GM23338 (cell line): ENCODE measurements at regions not wholly inside any gene's neighbourhood (a gene's known extent, or its start where the extent isn't known, plus 50 kb on each side); places are given as distances from the start of the nearest gene placed in this dataset.

Experiments used
- ATAC-seq: fragments of 200-7000 bp; cut with Tn5 transposase; 3 replicates; pipeline ENCODE4 v1.9.1; 2020
- DNase-seq: peaks from one replicate; pipeline ENCODE4 v3.0.0-alpha.2; 2015; ENCODE audit warnings: low spot score
- H2AFZ ChIP-seq: fragments of 200-600 bp; sonication (generic); 2 replicates; pipeline ENCODE4 v1.8.0; 2016; ENCODE audit warnings: antibody characterized with exemption, mild to moderate bottlenecking, moderate library complexity
- H3F3A ChIP-seq: fragments of 200-600 bp; sonication (generic); replicated peaks from 2 replicates; pipeline ENCODE4 v1.8.0; 2017; ENCODE audit warnings: antibody characterized with exemption, mixed run types, low read depth
- H3K27ac ChIP-seq: fragments of 200-600 bp; sonication (generic); 2 replicates; pipeline ENCODE4 v1.6.1; 2016; ENCODE audit warnings: low read depth
- H3K27me3 ChIP-seq: fragments of 200-600 bp; sonication (generic); 2 replicates; pipeline ENCODE4 v1.8.0; 2016; ENCODE audit warnings: mild to moderate bottlenecking, mixed run types, moderate library complexity; ENCODE audit not compliant: insufficient read depth
- H3K36me3 ChIP-seq: fragments of 200-600 bp; sonication (generic); 2 replicates; pipeline ENCODE4 v1.8.0; 2016; ENCODE audit warnings: mild to moderate bottlenecking; ENCODE audit not compliant: insufficient read depth
- H3K4me1 ChIP-seq: fragments of 200-600 bp; sonication (generic); 2 replicates; pipeline ENCODE4 v1.8.0; 2016; ENCODE audit warnings: mild to moderate bottlenecking, moderate library complexity; ENCODE audit not compliant: insufficient read depth
- H3K4me2 ChIP-seq: fragments of 200-600 bp; sonication (generic); 2 replicates; pipeline ENCODE4 v1.7.1; 2017; ENCODE audit warnings: mixed run types
- H3K4me3 ChIP-seq: fragments of 200-600 bp; sonication (generic); 2 replicates; pipeline ENCODE4 v1.6.1; 2016; ENCODE audit warnings: mixed run types
- H3K79me2 ChIP-seq: fragments of 200-600 bp; sonication (generic); replicated peaks from 2 replicates; pipeline ENCODE4 v1.8.0; 2017; ENCODE audit warnings: mild to moderate bottlenecking; ENCODE audit not compliant: insufficient read depth
- H3K9me2 ChIP-seq: fragments of 200-600 bp; sonication (generic); 2 replicates; pipeline ENCODE4 v1.8.0; 2017; ENCODE audit not compliant: insufficient read depth
- H4K20me1 ChIP-seq: fragments of 200-600 bp; sonication (generic); replicated peaks from 2 replicates; pipeline ENCODE4 v1.8.0; 2017; ENCODE audit warnings: mild to moderate bottlenecking; ENCODE audit not compliant: insufficient read depth
- H3K27ac Mint-ChIP-seq: 2 replicates; pipeline ENCODE4 v1.8.0; 2020; ENCODE audit warnings: inconsistent platforms, mild to moderate bottlenecking, moderate library complexity, mixed read lengths
- H3K27me3 Mint-ChIP-seq: 3 replicates; pipeline ENCODE4 v1.8.0; 2022; ENCODE audit warnings: low read depth, mild to moderate bottlenecking, moderate library complexity, mixed read lengths, inconsistent platforms; ENCODE audit not compliant: insufficient read depth, poor library complexity
- H3K36me3 Mint-ChIP-seq: 3 replicates; pipeline ENCODE4 v1.8.0; 2021; ENCODE audit warnings: low read depth, mild to moderate bottlenecking, inconsistent platforms, moderate library complexity, mixed read lengths
- H3K4me1 Mint-ChIP-seq: 3 replicates; pipeline ENCODE4 v1.8.0; 2020; ENCODE audit warnings: mild to moderate bottlenecking, inconsistent platforms, mixed read lengths
- H3K4me3 Mint-ChIP-seq: 3 replicates; pipeline ENCODE4 v1.8.0; 2021; ENCODE audit warnings: moderate library complexity, mild to moderate bottlenecking, inconsistent platforms, mixed read lengths
- H3K9me3 Mint-ChIP-seq: 3 replicates; pipeline ENCODE4 v1.8.0; 2020; ENCODE audit warnings: moderate library complexity, mild to moderate bottlenecking, inconsistent platforms, mixed read lengths
- CREB1 ChIP-seq: fragments of 250-450 bp; sonication (Bioruptor Pico); IDR thresholded peaks from 2 replicates; pipeline ENCODE4 v1.5.0; 2020; ENCODE audit warnings: low read depth, mild to moderate bottlenecking, moderate library complexity
- CTCF ChIP-seq, 2 experiments: fragments of 200-600 bp in 1 of 2; sonication (generic) in 1 of 2; conservative IDR thresholded peaks; 2 replicates each; pipeline versions ENCODE4 v1.5.1 to v1.6.1; 2016 to 2017; ENCODE audit warnings: antibody characterized with exemption in 2 of 2, low read depth in 2 of 2, mild to moderate bottlenecking in 2 of 2, moderate library complexity in 1 of 2
- EZH2 ChIP-seq: fragments of 200-600 bp; sonication (generic); IDR thresholded peaks from one replicate; pipeline ENCODE4 v1.8.0; 2017; ENCODE audit warnings: antibody characterized with exemption, mild to moderate bottlenecking, low read depth; ENCODE audit not compliant: unreplicated experiment
- EZH2phosphoT487 ChIP-seq: fragments of 200-600 bp; sonication (generic); IDR thresholded peaks from one replicate; pipeline ENCODE4 v1.8.1; 2018; ENCODE audit warnings: antibody characterized with exemption; ENCODE audit not compliant: unreplicated experiment
- JUNB ChIP-seq: IDR thresholded peaks from one replicate; pipeline ENCODE4 v1.6.1; 2016; ENCODE audit warnings: antibody characterized with exemption; ENCODE audit not compliant: unreplicated experiment
- NANOG ChIP-seq: IDR thresholded peaks from 2 replicates; pipeline ENCODE4 v1.6.1; 2016; ENCODE audit warnings: antibody characterized with exemption, borderline replicate concordance
- STAT1 ChIP-seq: IDR thresholded peaks from one replicate; pipeline ENCODE4 v1.6.1; 2016; ENCODE audit warnings: antibody characterized with exemption; ENCODE audit not compliant: unreplicated experiment
- ZNF114 ChIP-seq: fragments of 250-450 bp; sonication (Bioruptor Pico); IDR thresholded peaks from 2 replicates; pipeline ENCODE4 v1.5.0; 2020; ENCODE audit warnings: mild to moderate bottlenecking, moderate library complexity
- ZNF331 ChIP-seq: fragments of 250-450 bp; sonication (Bioruptor Pico); IDR thresholded peaks from 2 replicates; pipeline ENCODE4 v1.5.0; 2020; ENCODE audit warnings: low read depth, mild to moderate bottlenecking, moderate library complexity
- ZNF462 ChIP-seq: fragments of 250-450 bp; sonication (Bioruptor Pico); IDR thresholded peaks from 2 replicates; pipeline ENCODE4 v1.5.0; 2020; ENCODE audit warnings: mild to moderate bottlenecking, moderate library complexity

GRCh38 chr1:93775224-93775623, 93.6 kb upstream of the BCAR3 start (continued):
- TF ChIP-seq ZNF462 (CRISPR knock-in tag) = no peak
- no peak for TF ChIP-seq CTCF (conservative IDR thresholded peaks at IDR 0.05; ENCODE audit: low read depth in 2 of 2)
- TF ChIP-seq STAT1 = no peak
- no peak for TF ChIP-seq ZNF114 (CRISPR knock-in tag)
- TF ChIP-seq JUNB = no peak
- TF ChIP-seq ZNF331 (CRISPR knock-in tag) = no peak
- no peak for TF ChIP-seq EZH2
- TF ChIP-seq EZH2phosphoT487 = no peak

- H3K9me2 ChIP-seq = peaks cover 15% of the 10 kb centered on the region
- DNase-seq = no peak
- Mint-ChIP-seq H3K9me3 (no peaks in the 10 kb centered on the region), H3K36me3 (no peaks in the 10 kb centered on the region), H3K4me1 (peaks cover 14% of the 10 kb centered on the region), H3K27me3 (peaks cover 2% of the 10 kb centered on the region), H3K27ac (no peak overlapping the region), H3K4me3 (no peak overlapping the region)
- H3K27me3 ChIP-seq = no peaks in the 10 kb centered on the region
- H3K79me2 ChIP-seq = no peaks in the 10 kb centered on the region
- no peaks in the 10 kb centered on the region for H3K36me3 ChIP-seq
- no peak overlapping the region for H3K4me2 ChIP-seq
- H3K27ac ChIP-seq = no peak overlapping the region
- H3K4me3 ChIP-seq = no peak overlapping the region
- no peaks in the 10 kb centered on the region for H3F3A ChIP-seq
- no peak for ATAC-seq
- no peaks in the 10 kb centered on the region for H4K20me1 ChIP-seq
- H3K4me1 ChIP-seq = peaks cover 4% of the 10 kb centered on the region
- H2AFZ ChIP-seq = 0 out of 2 replicates have a peak overlapping the region, but pooled peaks have one; percentile 49
- TF ChIP-seq CREB1 (CRISPR knock-in tag) (no peak), NANOG (no peak), EZH2phosphoT487 (no peak)
Measured at GRCh38 chr1:93774707-93775106, 93.1 kb upstream of the BCAR3 start.
